ENCODE measurements at regions not wholly inside any gene's neighbourhood (a gene's known extent, or its start where the extent isn't known, plus 50 kb on each side); places are given as distances from the start of the nearest gene placed in this dataset.
"Not testable (repeated sequence)": the region's sequence is repeated elsewhere in the genome, so short reads cannot be mapped to it uniquely, and the experiment has no call there.

GRCh38 chr1:10943041-10943440 lies 69.4 kb upstream of the TARDBP start:
- DNase-seq: no peak

DNA sequence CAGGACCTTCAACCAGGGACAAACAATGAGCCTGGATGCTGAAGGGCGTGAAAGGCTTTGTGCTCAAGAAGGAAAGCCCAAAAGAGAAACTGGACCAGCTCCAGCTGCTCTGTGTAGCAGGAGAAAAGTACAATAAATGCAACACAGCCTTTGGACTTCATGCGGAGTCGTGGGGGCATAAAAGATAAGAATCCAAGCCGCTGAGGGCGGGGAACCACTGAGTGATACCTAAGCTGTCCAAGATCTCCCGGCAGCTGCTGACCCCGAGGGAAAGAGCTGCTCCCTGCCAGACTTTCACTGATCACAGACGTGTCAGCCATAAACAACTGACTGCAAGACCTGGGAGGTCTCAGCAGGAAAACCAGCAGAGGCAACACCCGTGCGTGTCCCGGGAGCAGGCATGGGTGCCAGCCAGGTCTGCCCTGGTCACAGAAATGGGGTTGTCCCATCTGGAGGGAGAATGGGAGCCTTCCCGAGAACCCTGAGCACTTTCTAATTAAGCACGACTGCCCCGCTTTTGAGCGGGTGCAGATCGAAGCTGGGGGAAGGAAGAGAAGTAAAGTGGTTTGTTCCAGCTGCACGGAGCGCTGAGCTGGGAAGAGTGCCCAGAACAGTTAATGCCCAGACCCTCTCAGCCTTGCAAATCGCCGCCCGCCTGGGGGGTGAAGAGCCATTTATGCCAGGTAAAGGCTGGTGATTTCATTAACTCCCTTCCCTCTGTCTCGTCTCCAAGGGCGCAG lies 68.3 kb upstream of the TARDBP start:
- no peak for DNase-seq

- no peak for DNase-seq
These were observed 66.4 kb upstream of the TARDBP start for GRCh38 chr1:10945991-10946509.

DNA sequence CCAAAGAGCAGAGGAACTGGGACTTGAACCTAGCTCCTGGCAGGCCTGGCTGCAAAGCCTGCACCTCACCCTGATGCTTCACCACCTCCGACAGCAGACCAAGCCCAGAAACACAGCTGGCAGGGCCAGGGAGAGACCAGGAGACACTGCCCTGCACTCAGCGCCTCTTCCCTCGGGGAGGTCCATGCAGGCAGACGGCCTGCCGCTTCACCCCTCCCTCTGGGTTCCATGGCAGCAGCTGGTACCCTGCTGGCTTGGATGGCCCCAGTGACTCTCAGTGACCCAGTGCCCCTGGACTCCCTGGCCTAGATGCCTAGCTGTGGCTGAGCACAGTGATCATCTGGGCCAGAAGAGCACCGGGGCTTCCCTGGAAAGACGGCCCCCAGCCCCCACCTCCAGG lies 65.3 kb upstream of the TARDBP start:
- no peak for DNase-seq

- DNase-seq: no peak
These were observed 64.6 kb upstream of the TARDBP start for GRCh38 chr1:10947691-10948462.

GRCh38 chr1:10948463-10948775 lies 64.0 kb upstream of the TARDBP start:
- no peak for DNase-seq

GRCh38 chr1:10950316-10951172 lies 61.9 kb upstream of the TARDBP start:
- DNase-seq: no peak

DNA sequence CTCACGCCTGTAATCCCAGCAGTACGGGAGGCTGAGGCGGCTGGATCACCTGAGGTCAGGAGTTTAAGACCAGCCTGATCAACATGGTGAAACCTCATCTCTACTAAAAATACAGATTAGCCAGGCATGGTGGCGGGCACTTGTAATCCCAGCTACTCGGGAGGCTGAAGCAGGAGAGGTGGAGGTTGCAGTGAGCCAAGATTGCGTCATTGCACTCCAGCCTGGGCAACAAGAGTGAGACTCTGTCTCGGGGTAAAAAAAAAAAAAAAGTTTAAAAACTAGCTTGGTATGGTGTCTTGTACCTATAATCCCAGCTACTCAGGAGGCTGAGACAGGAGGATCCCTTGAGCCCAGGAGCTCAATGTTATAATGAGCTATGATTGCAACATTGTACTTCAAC lies 61.2 kb upstream of the TARDBP start:
- not testable (repeated sequence) for DNase-seq

GRCh38 chr1:10951961-10952360 lies 60.5 kb upstream of the TARDBP start:
- no peak for DNase-seq

GRCh38 chr1:10953505-10954193 lies 58.8 kb upstream of the TARDBP start:
- no peak for DNase-seq

- DNase-seq: no peak
These were observed 55.3 kb upstream of the TARDBP start for GRCh38 chr1:10957133-10957532.

DNA sequence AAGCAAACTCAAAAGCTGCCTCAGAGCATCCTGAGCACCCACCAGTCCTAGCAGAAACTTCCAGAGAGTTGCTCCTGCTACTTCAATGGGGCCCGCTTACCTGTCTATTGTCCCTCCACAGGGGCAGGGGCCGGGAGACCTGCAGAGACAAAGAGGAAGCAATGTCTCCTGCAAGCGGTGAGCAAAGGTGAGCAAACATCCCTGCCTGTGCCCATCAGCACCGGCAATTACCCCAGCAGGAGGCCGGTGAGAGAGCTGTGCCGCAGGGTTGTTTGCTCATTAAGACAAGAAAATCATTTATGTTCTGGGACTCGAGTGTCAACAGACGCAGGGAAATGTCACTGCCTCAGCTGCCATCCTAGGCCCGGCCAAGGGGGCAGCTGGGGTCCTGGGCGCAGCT lies 53.8 kb upstream of the TARDBP start:
- DNase-seq: no peak

GRCh38 chr1:10960411-10961299 lies 51.8 kb upstream of the TARDBP start:
- DNase-seq: peak; percentile 97

DNA sequence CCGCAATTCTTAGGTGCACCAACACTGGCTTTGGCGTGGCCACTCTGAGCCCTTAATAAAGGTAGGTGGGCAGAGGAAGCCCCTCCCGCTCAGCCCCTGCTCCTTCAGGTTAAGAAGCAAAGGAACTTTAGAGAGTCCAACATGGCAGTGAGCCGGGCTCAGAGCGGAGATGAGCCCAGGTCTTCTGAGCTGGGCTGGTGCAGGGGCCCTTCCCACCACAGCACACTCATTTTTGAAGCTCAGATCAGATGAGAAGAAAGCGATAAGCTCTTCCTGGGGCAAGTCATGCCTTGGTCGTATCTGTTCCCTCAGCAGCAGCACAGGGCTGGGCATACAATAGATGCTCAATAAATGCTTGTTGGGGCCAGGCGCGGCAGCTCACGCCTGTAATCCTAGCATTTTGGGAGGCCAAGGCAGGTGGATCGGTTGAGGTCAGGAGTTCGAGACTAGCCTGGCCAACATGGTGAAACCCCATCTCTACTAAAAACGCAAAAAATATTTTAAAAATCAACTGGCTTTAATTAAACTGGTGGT lies 51.1 kb upstream of the TARDBP start:
- DNase-seq: no peak

DNA sequence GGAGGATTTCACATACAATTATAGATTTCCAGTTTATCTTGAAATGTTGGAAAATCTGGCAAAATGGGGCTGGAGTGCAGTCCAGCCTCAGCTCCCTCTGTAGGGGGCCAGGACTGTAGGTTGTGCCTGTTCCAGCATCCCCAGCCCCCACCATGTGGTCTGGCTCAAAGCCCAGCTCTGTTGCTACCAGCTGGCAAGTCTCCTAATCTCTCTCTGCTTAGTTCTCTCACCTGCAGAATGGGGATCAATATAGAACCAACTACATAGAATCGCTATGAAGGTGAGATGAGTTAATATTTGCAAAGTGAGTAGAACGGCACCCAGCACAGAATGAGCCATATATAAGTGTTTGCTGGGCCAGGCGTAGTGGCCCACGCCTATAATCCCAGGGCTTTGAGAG lies 50.0 kb upstream of the TARDBP start:
- DNase-seq: no peak
